ENCODE measurements at regions not wholly inside any gene's neighbourhood (a gene's known extent, or its start where the extent isn't known, plus 50 kb on each side); places are given as distances from the start of the nearest gene placed in this dataset.

GRCh38 chr6:67757465-67758033 is 877.5 kb upstream of the ADGRB3 start:
- TF ChIP-seq, protein P1, sequence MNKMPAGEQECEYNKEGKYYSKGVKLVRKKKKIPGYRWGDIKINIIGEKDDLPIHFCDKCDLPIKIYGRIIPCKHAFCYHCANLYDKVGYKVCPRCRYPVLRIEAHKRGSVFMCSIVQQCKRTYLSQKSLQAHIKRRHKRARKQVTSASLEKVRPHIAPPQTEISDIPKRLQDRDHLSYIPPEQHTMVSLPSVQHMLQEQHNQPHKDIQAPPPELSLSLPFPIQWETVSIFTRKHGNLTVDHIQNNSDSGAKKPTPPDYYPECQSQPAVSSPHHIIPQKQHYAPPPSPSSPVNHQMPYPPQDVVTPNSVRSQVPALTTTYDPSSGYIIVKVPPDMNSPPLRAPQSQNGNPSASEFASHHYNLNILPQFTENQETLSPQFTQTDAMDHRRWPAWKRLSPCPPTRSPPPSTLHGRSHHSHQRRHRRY (tag by site-specific recombination; IDR thresholded peaks at IDR 0.05) = no peak
- TF ChIP-seq ZNF624 (tag by site-specific recombination; IDR thresholded peaks at IDR 0.05) = no peak

Data from HEK293 (cell line).